Testis (tissue), 2 donors: ENCODE measurements at regions not wholly inside any gene's neighbourhood (a gene's known extent, or its start where the extent isn't known, plus 50 kb on each side); places are given as distances from the start of the nearest gene placed in this dataset.

Source experiments
- DNase-seq: peaks from one replicate; pipeline ENCODE4 v3.0.0-alpha.2; 2019
- H3K27ac ChIP-seq, 2 donors: fragments of 200-600 bp; sonication (generic); one replicate each; pipeline ENCODE4 v1.5.1; 2019
- H3K27me3 ChIP-seq: fragments of 200-600 bp; sonication (generic); one replicate; pipeline ENCODE4 v1.5.1; 2019
- H3K36me3 ChIP-seq: fragments of 200-600 bp; sonication (generic); one replicate; pipeline ENCODE4 v1.5.1; 2017; ENCODE audit warnings: low read depth; ENCODE audit errors: missing control alignments
- H3K4me1 ChIP-seq: fragments of 200-600 bp; sonication (generic); one replicate; pipeline ENCODE4 v1.5.1; 2019
- H3K4me3 ChIP-seq, 2 donors: fragments of 200-600 bp; sonication (generic); one replicate each; pipeline ENCODE4 v1.5.1; 2017 to 2019
- H3K9me3 ChIP-seq: fragments of 200-600 bp; sonication (generic); one replicate; pipeline ENCODE4 v1.5.1; 2017
- POLR2A ChIP-seq: fragments of 450-650 bp; IDR thresholded peaks from one replicate; pipeline ENCODE4 v1.6.1; 2017; ENCODE audit warnings: antibody characterized with exemption, mild to moderate bottlenecking, moderate library complexity
- WGBS, 2 donors: methylation state at CpG; one replicate each; pipeline ENCODE4 v1.1.5; 2018; 5-methylcytosine and 5-hydroxymethylcytosine counted together
- intact Hi-C: fragments of 100-400 bp; cut with DNase I; formaldehyde crosslinking; loops from one replicate; pipeline ENCODE4 v1.15.1; 2023; ENCODE audit warnings: low total_unique reads
- TF ChIP-seq, protein P1 (sequence below), 3 experiments: fragments of 450-650 bp in 2 of 3; fragments of 200-600 bp in 1 of 3; sonication (generic) in 1 of 3; IDR thresholded peaks; one replicate each; pipeline ENCODE4 v1.5.1; 2016 to 2019; ENCODE audit warnings: antibody characterized with exemption in 3 of 3, mild to moderate bottlenecking in 2 of 3, moderate library complexity in 1 of 3

DNA sequence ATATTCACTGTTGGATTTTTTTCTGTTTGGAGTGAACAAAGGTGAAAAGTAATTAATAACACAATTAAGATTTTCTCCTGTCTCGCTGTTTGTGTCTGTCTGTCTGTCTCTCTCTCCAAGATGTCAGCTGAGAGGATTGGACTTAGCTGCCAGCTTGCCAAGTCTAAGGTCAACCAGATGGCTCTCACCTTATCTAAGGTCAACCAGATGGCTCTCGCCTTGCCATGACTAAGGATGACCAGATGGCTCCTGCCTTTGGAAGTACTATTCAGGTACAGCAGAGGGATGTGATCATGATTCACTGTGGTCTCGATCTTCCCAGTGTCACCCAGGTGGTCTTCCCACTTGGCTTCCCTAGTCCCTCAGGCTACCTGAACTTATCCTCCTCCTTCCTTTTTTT lies 1436.4 kb downstream of the UQCRFS1 start:
- no peaks in the 10 kb centered on the region for H3K36me3 ChIP-seq
- no peaks in the 10 kb centered on the region for H3K4me1 ChIP-seq
- TF ChIP-seq, protein P1, sequence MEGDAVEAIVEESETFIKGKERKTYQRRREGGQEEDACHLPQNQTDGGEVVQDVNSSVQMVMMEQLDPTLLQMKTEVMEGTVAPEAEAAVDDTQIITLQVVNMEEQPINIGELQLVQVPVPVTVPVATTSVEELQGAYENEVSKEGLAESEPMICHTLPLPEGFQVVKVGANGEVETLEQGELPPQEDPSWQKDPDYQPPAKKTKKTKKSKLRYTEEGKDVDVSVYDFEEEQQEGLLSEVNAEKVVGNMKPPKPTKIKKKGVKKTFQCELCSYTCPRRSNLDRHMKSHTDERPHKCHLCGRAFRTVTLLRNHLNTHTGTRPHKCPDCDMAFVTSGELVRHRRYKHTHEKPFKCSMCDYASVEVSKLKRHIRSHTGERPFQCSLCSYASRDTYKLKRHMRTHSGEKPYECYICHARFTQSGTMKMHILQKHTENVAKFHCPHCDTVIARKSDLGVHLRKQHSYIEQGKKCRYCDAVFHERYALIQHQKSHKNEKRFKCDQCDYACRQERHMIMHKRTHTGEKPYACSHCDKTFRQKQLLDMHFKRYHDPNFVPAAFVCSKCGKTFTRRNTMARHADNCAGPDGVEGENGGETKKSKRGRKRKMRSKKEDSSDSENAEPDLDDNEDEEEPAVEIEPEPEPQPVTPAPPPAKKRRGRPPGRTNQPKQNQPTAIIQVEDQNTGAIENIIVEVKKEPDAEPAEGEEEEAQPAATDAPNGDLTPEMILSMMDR (IDR thresholded peaks at IDR 0.05): no peak
- TF ChIP-seq POLR2A: no peak
- no peak overlapping the region for H3K4me3 ChIP-seq
- intact Hi-C loops: no loop called here
- no peak for DNase-seq
- H3K9me3 ChIP-seq: no peaks in the 10 kb centered on the region
- no peaks in the 10 kb centered on the region for H3K27me3 ChIP-seq
- no peak overlapping the region for H3K27ac ChIP-seq
- WGBS, 2 donors: 85 to 95% methylated on average over 3 of the region's 3 CpGs

GRCh38 chr19:27776020-27776419 lies 1436.9 kb downstream of the UQCRFS1 start:
- Histone ChIP-seq H3K27me3 (no peaks in the 10 kb centered on the region), H3K4me3 (no peak overlapping the region), H3K9me3 (no peaks in the 10 kb centered on the region), H3K4me1 (no peaks in the 10 kb centered on the region), H3K36me3 (no peaks in the 10 kb centered on the region), H3K27ac (no peak overlapping the region)
- TF ChIP-seq, protein P1 (IDR thresholded peaks at IDR 0.05): no peak
- no peak for TF ChIP-seq POLR2A
- intact Hi-C loops: no loop called here
- 76 to 77% methylated on average over 8 of the region's 8 CpGs for WGBS, 2 donors
- DNase-seq: no peak

DNA sequence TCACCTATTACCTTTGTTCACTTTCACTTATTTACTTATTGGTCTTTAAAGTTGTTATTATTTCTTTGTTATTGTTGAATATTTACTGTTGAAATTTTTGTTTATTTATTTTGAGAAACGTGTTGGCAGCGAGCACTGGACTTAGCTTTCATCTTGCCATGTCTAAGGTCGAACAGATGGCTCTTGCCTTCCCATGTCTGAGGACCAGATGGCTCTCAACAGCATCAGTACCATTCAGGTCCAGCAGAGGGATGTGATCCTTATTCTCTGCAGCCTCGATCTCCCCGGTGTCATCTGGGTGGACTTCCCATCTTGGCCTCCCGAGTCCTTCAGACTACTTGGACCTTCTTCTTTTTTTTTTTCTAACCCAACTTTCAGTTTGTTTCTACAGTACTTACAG lies 1437.6 kb downstream of the UQCRFS1 start:
- DNase-seq: no peak
- intact Hi-C loops: no loop called here
- WGBS, 2 donors: 84 to 89% methylated on average over 6 of the region's 6 CpGs
- TF ChIP-seq POLR2A: no peak
- TF ChIP-seq, protein P1 (IDR thresholded peaks at IDR 0.05): no peak
- Histone ChIP-seq H3K4me3 (no peak overlapping the region), H3K9me3 (no peaks in the 10 kb centered on the region), H3K36me3 (no peaks in the 10 kb centered on the region), H3K4me1 (no peaks in the 10 kb centered on the region), H3K27me3 (no peaks in the 10 kb centered on the region), H3K27ac (no peak overlapping the region)

GRCh38 chr19:27774827-27775226 lies 1438.1 kb downstream of the UQCRFS1 start:
- Histone ChIP-seq H3K36me3 (no peaks in the 10 kb centered on the region), H3K4me1 (no peaks in the 10 kb centered on the region), H3K4me3 (no peak overlapping the region), H3K27me3 (no peaks in the 10 kb centered on the region), H3K27ac (no peak overlapping the region), H3K9me3 (no peaks in the 10 kb centered on the region)
- WGBS, 2 donors: 70 to 76% methylated on average over 7 of the region's 7 CpGs
- no peak for DNase-seq
- TF ChIP-seq, protein P1 (IDR thresholded peaks at IDR 0.05): no peak
- TF ChIP-seq POLR2A: no peak
- intact Hi-C loops: no loop called here

GRCh38 chr19:27774337-27774736 lies 1438.6 kb downstream of the UQCRFS1 start:
- WGBS, 2 donors: 77 to 88% methylated on average over 10 of the region's 10 CpGs
- Histone ChIP-seq H3K9me3 (no peaks in the 10 kb centered on the region), H3K4me1 (no peaks in the 10 kb centered on the region), H3K4me3 (no peak overlapping the region), H3K27me3 (no peaks in the 10 kb centered on the region), H3K27ac (no peak overlapping the region), H3K36me3 (no peaks in the 10 kb centered on the region)
- DNase-seq: no peak
- intact Hi-C loops: no loop called here
- TF ChIP-seq, protein P1 (IDR thresholded peaks at IDR 0.05): no peak
- TF ChIP-seq POLR2A: no peak
